GM23338 (cell line): ENCODE measurements at regions not wholly inside any gene's neighbourhood (a gene's known extent, or its start where the extent isn't known, plus 50 kb on each side); places are given as distances from the start of the nearest gene placed in this dataset.

ENCODE experiments used
- CTCF ChIP-seq, 2 experiments: fragments of 200-600 bp in 1 of 2; sonication (generic) in 1 of 2; conservative IDR thresholded peaks; 2 replicates each; pipeline versions ENCODE4 v1.5.1 to v1.6.1; 2016 to 2017; ENCODE audit warnings: antibody characterized with exemption in 2 of 2, low read depth in 2 of 2, mild to moderate bottlenecking in 2 of 2, moderate library complexity in 1 of 2
- EZH2 ChIP-seq: fragments of 200-600 bp; sonication (generic); IDR thresholded peaks from one replicate; pipeline ENCODE4 v1.8.0; 2017; ENCODE audit warnings: antibody characterized with exemption, mild to moderate bottlenecking, low read depth; ENCODE audit not compliant: unreplicated experiment
- EZH2phosphoT487 ChIP-seq: fragments of 200-600 bp; sonication (generic); IDR thresholded peaks from one replicate; pipeline ENCODE4 v1.8.1; 2018; ENCODE audit warnings: antibody characterized with exemption; ENCODE audit not compliant: unreplicated experiment
- POLR2AphosphoS5 ChIP-seq: IDR thresholded peaks from 2 replicates; pipeline ENCODE4 v1.6.1; 2016; ENCODE audit warnings: antibody characterized with exemption, low read depth
- REST ChIP-seq: IDR thresholded peaks from one replicate; pipeline ENCODE4 v1.6.1; 2018; ENCODE audit warnings: antibody characterized with exemption; ENCODE audit not compliant: unreplicated experiment
- STAT1 ChIP-seq: IDR thresholded peaks from one replicate; pipeline ENCODE4 v1.6.1; 2016; ENCODE audit warnings: antibody characterized with exemption; ENCODE audit not compliant: unreplicated experiment
- TF ChIP-seq, protein P1 (sequence below): fragments of 250-450 bp; sonication (Bioruptor Pico); IDR thresholded peaks from 2 replicates; pipeline ENCODE4 v1.5.0; 2020; ENCODE audit warnings: mild to moderate bottlenecking, moderate library complexity

- TF ChIP-seq STAT1 (no peak), CTCF (conservative IDR thresholded peaks at IDR 0.05; ENCODE audit: low read depth in 2 of 2) (no peak), EZH2 (no peak), POLR2AphosphoS5 (no peak), EZH2phosphoT487 (no peak), REST (no peak)
- TF ChIP-seq, protein P1, sequence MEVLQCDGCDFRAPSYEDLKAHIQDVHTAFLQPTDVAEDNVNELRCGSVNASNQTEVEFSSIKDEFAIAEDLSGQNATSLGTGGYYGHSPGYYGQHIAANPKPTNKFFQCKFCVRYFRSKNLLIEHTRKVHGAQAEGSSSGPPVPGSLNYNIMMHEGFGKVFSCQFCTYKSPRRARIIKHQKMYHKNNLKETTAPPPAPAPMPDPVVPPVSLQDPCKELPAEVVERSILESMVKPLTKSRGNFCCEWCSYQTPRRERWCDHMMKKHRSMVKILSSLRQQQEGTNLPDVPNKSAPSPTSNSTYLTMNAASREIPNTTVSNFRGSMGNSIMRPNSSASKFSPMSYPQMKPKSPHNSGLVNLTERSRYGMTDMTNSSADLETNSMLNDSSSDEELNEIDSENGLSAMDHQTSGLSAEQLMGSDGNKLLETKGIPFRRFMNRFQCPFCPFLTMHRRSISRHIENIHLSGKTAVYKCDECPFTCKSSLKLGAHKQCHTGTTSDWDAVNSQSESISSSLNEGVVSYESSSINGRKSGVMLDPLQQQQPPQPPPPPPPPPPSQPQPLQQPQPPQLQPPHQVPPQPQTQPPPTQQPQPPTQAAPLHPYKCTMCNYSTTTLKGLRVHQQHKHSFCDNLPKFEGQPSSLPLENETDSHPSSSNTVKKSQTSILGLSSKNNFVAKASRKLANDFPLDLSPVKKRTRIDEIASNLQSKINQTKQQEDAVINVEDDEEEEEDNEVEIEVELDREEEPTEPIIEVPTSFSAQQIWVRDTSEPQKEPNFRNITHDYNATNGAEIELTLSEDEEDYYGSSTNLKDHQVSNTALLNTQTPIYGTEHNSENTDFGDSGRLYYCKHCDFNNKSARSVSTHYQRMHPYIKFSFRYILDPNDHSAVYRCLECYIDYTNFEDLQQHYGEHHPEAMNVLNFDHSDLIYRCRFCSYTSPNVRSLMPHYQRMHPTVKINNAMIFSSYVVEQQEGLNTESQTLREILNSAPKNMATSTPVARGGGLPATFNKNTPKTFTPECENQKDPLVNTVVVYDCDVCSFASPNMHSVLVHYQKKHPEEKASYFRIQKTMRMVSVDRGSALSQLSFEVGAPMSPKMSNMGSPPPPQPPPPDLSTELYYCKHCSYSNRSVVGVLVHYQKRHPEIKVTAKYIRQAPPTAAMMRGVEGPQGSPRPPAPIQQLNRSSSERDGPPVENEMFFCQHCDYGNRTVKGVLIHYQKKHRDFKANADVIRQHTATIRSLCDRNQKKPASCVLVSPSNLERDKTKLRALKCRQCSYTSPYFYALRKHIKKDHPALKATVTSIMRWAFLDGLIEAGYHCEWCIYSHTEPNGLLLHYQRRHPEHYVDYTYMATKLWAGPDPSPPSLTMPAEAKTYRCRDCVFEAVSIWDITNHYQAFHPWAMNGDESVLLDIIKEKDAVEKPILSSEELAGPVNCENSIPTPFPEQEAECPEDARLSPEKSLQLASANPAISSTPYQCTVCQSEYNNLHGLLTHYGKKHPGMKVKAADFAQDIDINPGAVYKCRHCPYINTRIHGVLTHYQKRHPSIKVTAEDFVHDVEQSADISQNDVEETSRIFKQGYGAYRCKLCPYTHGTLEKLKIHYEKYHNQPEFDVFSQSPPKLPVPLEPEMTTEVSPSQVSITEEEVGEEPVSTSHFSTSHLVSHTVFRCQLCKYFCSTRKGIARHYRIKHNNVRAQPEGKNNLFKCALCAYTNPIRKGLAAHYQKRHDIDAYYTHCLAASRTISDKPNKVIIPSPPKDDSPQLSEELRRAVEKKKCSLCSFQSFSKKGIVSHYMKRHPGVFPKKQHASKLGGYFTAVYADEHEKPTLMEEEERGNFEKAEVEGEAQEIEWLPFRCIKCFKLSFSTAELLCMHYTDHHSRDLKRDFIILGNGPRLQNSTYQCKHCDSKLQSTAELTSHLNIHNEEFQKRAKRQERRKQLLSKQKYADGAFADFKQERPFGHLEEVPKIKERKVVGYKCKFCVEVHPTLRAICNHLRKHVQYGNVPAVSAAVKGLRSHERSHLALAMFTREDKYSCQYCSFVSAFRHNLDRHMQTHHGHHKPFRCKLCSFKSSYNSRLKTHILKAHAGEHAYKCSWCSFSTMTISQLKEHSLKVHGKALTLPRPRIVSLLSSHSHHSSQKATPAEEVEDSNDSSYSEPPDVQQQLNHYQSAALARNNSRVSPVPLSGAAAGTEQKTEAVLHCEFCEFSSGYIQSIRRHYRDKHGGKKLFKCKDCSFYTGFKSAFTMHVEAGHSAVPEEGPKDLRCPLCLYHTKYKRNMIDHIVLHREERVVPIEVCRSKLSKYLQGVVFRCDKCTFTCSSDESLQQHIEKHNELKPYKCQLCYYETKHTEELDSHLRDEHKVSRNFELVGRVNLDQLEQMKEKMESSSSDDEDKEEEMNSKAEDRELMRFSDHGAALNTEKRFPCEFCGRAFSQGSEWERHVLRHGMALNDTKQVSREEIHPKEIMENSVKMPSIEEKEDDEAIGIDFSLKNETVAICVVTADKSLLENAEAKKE (CRISPR knock-in tag), result no peak
These were observed 119.9 kb downstream of the SYF2 start for GRCh38 chr1:25112400-25112799.
